ENCODE measurements at regions not wholly inside any gene's neighbourhood (a gene's known extent, or its start where the extent isn't known, plus 50 kb on each side); places are given as distances from the start of the nearest gene placed in this dataset.

DNA sequence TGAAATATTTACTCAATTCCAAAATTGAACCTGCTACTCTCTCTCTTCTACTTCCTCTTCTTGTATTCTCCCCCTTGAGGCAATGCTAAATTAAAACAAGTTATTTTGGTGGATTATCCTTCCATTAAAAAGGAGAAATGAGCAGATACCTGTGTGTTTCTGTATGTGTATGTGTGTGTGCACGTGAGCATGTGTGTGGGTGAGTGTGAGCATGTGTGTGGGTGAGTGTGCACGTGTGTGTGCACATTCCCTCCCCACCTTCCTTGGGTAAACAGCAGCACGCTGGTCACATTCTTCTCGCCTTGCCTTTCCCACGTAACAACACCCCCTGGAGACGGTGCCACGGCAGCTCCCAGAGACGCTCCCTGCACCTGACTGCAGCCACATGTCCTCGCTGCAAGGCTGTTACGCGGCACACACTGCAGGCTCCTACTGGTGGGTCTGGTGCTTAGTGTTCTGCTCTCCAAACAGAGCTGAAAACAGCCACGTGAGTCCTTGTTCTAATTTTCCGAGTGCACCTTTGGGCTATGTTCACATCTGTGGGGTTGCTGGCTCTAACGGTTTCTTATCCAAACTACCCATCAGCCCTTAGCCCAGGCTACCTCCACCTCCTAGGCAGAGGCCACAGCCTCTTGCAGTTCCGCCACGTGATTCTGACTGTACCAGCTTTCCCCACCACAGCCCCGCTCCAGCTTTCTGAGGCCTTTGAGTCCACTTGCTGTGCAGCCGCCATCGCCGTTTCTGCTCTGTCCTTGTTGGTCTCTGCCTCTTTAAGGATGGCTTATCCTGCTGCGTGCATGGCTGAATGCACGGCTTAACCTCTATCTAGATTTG lies 123.4 kb downstream of the CTTN start:
- no peak for DNase-seq (ENCODE audit: low spot score)

DNA sequence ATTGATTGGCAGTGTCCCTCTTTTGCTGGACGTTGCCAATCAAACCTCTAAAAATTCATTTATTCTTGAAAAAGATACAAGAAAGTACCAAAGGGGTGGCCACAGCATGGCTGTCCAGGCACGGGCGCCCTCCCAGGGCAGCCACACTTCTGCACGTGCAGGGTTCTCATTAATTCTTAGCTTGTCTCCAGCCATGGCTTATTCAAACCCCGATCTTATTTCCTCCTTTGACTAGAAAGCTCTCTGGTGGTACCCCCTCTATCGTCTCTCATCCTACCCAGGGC lies 123.9 kb downstream of the CTTN start:
- DNase-seq (ENCODE audit: low spot score) = no peak

DNA sequence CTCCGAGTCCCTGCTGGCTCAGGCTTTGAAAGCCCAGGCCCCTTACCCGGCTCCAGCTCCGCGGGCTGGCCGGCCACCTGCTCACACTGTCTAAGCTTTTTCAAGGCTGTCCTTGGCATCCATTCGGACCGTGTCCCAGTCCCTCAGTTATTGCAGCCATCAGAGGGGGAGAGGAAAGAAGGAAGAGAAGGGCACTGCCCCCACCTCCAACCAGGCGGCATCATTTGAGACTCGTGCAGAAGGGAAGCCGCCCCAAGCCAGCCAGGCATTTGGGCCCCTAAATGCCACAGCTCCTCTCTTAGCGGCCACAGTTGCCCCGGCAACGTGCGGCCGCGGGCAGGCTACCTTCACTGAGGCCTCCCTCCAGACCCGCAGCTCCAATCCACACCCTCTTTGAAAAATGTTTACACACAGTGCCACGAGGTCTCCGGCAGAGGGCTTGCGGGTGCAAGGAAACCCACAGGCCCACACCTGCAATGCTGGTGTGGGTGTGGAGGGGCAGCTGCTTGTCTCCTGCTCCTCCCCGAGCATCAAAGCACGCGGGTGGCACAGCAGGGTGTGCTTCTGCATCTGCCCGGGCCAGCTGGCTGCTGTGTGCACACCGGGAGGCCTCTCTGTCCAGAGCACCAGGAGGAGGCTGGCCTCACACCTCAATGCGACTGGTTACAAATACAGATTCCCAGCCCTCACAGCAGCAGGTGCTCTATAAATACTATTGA lies 124.4 kb downstream of the CTTN start:
- DNase-seq (ENCODE audit: low spot score) = no peak

DNA sequence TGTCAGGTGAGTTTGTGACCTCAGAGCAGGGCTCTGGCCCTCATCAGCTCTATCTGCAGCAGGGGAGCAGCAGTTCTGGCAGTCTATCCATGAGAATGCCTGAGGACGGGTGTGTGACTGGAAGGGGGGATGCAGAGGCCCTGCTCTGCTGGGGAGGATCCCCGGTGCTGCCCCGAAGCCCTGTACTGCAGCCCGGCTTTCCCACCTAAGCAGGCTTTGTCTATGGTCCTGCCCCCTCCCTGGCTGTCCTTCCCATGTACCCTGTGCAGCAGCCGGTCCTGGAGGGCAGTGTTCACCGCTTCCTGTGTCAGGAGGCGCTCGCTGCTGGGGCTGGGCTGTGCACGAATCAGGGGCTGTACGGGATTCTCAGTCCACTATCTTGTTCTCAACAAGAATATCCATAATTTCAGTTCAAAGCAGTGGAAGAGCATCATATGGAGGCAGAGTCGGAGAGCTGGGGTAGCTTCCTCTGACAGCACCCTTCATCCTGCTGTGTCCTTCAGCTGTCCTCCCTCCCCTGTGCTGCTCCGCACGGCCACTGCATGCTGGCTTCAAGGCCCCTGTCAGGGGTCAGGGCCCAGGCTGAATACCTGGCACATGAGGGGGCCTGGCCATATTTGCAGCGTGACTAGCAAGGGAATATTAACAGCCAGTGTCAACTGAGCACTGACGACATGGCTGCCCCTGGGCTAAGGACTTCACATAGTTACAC lies 125.2 kb downstream of the CTTN start:
- no peak for DNase-seq (ENCODE audit: low spot score)

DNA sequence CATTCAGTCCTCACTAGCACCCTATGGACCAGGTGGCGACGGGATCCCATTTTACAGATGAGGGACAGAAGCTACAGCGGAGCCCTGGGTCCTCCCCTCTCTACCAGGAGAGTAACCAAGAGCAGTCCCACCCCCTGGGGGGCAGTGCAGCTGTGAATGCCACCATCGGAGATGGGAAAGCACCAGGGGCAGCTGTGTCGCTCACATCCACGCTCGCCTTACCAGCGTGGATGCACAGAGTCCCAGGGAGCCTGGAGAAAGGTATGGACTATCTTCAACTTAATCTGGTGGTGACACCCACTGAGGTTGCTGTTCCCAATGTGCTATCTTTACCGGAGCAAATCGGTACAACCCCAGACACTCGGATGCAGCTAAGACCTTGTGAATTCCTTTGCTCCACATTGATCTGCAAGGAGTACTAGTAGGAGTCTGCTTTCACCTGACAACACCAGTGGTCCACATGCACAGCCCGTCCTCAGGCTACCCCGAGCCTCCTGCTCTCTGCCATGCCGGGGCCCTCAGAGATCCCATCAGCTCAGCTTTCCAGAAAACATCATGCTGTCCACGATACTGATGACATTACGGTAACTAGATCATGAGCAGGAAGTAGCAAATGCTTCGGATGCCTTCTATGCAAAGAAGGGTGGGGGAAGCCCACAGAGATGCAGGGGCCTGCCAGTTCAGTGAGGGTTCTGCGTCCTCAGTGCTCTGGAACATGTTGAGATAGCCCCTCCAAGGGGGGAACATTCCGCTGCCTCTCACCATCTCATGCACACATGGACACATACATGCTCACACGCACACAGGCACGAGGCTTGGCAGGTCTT lies 126.0 kb downstream of the CTTN start:
- no peak for DNase-seq (ENCODE audit: low spot score)

DNA sequence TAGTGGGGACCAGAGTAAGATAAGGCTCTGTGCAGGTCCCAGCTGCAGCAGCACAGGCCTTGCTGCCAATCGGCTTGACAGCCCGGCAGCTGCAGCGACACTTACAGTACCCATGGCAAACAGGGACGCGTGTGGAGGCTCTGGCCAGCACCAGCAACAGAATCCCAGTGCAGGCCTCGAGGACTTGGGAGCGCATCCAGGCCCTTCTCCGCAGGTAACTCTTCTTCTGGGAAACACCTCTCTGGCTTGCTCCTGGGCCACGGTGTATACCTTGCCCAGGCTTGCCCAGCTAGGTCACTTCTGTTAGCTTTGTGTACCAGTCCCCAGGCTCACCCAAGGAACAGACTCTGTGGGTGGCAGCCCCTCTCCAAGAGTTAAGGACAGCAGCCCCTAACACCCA lies 126.7 kb downstream of the CTTN start:
- no peak for DNase-seq (ENCODE audit: low spot score)

DNA sequence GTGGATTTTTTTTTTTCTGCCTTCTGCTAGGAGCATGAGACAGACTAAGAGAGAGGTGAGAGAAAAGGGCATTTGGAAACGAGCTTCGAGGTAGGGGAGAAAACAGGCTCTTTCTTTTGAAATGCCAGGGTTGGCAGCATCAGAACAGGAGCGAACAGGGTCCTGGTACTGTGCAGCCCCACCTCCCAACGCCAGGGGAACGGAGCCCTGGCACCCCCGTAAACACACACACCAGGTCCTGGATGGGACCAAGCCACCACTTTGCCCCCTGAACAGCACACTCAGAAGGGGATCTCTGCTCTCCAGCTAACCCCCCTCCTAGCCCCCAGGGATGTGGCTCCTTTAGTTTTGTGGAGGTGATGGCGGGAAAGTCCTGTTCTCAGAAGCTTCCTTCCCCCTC lies 127.1 kb downstream of the CTTN start:
- DNase-seq (ENCODE audit: low spot score) = no peak

DNA sequence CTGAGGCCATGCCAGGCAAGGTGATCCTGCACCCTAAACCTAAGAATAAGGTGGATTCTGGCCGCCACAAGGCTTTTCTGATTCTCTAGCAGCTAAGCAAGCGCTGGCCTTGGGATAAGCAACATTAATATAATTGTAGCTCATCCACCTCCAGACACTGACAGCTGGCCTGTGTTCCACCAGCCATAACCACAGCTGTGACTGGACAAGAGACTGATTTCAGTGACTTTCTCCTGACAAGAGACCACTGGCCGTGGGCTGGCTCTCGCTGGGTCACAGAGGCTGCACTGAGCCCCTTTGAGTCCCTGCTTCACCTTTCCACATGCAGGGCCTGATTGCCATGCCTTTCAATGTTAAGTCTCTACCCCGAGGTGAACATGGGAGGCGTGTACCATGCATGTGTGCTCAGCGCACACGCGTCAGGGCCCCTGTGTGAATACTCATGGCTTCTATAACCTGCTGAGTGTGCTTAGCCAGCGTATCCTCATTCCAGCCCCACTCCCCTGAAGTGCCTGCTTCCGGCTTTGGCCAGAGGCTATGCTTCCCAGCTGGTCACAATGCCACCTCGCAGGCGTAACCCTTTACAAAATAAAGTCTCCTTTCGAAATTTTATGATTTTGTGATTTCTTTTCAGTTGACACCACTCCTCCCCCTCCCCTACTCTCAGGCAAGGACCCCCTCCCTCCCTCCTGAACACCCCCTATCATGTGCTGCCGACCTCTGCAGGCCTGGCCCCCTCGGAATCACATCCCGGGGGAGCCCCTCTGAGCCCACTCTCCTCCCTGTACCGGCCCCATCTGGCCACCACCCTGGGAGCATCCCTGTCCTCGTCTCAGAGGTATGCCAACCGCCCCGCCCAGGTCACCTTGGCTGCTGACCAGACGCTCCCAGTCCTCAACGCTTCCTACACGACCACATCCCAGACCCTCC lies 128.1 kb downstream of the CTTN start:
- DNase-seq (ENCODE audit: low spot score) = no peak

DNA sequence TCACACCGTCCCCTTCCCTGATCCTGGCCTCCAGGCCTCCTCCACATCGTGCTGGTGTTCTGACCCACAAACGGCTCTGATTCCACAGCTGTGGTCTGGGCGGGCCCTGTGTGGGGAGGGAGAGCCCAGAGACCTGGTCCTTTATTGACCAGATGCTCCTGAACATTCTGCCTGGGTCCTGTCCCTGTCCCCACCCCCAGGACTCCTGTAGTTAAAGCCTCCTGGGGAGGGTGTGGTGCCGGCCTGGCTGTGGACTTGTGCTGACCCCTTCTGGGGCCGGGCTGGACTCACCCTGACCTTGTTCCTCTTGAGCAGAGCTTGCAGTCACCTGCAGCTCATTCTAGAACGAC lies 128.7 kb downstream of the CTTN start:
- no peak for DNase-seq (ENCODE audit: low spot score)

DNA sequence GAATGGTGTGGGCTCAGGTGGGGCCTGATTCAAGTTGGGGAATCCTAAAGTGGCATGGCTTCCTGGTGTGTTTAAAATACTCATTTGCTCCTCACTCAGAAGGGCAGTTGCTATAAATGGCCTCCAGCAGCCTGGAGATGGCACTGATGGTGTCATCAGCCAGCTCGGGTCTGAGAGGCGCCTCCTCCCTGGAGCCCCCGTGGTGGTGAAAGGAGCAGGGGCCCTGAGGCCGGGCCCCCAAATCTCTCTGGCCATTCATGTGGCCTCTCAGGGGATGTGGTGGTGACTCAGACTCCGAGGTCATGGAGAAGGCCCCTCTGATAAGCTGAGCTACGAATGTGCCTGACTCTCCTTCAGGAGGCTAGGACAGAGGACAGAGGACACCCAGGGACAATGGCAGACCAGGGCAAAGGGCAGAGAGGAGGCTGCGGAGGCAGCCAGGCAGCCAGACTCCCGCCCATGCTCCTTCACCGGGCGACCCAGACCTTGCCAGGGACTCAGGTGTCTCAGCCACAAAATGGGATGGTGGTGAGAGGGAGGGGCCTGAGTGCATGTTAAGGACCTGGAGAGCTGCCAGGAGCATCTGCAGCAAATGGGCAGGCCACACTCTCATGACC lies 129.2 kb downstream of the CTTN start:
- no peak for DNase-seq (ENCODE audit: low spot score)

DNA sequence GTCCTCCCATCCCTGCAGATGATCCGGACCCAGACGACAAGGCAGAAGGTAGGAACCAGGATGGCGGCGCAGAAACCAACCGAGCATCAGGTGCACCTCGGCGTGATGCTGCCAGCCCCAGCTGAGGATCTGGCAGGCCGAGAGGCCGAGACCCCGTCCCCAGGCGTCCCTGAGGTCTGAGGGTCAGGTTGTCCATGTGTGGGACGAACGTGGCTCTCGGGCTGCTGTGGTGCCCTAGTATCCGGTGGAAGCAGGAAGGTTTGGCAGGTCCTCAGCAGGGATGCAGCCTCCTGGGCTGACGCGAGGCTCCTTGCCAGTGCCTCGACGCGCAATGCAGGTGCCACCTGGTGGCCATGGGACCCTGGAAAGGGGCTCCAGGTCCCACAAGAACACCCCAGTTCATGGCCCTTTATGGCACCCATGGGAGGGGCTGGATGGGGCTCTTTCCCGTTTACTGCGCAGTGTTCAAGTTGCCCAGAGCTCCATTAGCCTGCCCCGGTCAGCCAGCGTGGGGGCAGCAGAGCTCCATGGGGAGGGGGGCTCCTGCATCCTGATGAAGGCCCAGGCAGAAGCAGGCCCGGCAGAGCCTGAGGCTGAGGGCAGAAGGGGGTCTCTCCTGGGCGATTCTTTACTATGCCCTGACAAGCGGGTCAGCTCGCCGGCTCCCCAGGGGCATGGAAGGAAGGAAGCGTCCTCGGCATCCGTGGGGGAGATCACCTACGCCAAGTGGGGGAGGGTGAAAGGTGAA lies 129.9 kb downstream of the CTTN start:
- DNase-seq (ENCODE audit: low spot score) = no peak

DNA sequence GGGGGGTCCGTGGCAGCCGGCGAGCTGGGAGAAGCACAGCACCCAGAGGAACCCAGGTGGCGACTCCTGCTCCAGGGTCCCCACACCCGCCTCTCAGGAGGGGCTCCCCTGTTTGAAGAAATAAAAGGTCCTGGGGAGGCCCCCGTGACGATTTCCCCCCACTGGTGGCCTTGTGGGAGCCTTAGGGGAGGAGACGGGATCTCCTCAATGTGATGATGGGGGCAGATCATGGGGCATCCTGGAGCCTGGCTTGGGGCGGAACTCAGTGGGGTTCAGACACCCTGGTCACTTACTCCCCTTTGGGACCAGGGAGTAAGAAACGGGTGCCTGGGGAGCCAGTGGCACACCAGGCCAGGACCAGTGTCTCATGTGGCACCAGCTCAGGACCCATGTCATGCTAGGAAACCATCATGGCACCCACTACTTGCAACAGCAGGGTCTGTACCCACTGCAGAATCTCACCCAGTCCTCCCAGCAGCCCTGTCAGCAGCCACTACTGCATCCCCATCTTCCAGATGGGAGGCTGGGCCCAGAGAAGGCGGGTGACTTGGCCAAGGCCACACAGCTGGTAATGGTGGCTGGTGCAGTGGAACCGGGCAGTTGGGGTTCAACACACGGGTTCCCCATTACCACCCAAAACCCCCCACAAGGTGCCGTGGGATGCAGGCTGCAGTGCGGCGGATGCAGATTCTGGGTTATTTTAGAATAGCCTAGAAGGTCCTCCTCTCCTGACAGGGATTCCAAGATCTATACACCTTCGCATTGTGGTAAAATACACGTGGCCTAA lies 130.7 kb downstream of the CTTN start:
- no peak for DNase-seq (ENCODE audit: low spot score)

DNA sequence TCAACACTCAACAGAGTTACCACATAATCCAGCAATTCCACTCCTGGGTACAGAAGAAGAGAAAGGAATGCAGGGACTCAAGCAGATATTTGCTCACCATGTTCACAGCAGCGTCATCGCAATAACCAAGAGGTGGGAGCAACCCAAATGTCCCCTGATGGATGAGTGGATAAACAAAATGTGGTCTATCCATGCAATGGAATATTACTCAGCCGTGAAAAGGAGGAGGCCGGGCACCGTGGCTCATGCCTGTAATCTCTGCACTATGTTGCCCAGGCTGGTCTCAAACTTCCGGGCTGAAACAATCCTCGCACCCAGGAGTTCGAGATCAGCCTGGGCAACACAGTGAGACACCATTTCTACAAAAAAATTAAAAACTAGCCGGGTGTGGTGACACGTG lies 131.7 kb downstream of the CTTN start:
- DNase-seq (ENCODE audit: low spot score) = no peak

DNA sequence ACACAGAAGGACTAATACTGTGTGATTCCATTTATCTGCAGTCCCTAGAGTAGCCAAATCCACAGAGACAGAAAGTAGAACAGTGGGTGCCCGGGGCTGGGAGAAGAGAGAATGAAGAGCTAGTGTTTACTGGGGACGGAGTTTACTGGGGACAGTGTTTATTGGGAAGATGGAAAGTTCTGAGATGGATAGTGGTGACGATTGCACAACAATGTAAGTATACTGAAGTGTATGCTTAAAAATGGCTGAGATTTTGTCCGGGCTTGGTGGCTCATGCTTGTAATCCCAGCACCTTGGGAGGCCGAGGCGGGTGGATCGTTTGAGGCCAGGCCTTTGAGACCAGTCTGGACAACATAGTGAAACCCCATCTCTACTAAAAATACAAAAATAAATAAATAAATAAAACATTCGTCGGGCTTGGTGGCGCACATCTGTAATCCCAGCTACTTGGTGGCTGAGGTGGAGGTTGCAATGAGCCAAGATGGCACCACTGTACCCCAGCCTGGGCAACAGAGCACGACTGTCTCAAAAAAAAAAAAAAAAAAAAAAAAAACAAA lies 132.4 kb downstream of the CTTN start:
- no peak for DNase-seq (ENCODE audit: low spot score)

DNA sequence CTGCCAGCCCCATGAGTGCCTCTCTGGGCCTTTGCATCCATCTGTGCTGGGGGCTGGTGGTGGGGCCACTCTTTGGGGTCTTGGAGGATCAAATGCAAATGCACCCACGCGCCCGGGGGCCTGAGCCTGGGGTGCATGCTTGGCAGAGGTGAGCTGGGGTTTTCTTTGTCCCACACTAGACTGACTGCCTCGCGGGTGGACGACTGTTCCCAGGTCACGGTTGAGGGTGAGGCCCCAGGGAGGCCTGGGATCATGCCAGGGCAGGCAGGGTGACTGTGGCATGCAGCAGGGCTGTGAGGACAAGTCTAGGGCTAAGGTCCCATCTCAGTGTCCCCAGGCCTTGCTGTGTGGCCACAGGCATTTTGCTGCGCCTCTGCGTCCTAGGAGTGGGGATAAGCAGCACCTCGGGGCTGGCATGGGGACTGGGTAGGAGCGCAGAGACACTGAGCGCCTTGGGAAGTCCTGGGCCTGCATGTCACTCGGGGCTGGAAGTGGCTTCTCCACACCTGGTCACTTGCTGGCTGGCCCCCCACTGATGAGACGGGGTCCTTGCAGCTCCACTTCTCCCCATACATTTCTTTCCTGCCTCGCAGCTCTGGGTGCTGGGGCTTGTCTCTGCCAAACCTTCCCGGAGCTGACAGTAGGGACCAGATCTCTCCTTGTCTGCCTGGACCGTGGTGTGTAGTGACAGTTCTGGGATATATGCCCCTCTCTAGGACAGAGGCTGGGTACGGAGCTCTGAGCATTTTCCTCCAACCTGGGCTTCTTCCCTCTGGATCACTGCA lies 133.1 kb downstream of the CTTN start:
- no peak for DNase-seq (ENCODE audit: low spot score)

DNA sequence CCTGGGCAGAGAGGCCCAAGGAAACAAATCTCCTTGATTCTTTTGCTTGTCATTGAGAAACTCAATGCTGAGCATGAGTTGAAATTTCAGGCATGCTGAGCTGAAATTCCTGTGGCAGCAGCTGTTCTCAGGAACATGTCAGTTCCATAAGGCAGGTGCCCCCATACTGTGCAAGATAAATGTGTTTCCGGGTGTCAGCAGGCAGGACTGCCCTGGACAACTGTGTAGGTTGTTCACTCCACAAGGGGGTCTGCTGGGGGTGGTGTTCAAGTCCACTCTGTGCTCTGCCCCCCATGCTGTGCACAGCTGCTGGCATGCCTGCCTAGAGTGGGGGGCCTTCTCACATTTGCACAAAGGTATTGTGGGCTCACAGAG lies 133.7 kb downstream of the CTTN start:
- no peak for DNase-seq (ENCODE audit: low spot score)

DNA sequence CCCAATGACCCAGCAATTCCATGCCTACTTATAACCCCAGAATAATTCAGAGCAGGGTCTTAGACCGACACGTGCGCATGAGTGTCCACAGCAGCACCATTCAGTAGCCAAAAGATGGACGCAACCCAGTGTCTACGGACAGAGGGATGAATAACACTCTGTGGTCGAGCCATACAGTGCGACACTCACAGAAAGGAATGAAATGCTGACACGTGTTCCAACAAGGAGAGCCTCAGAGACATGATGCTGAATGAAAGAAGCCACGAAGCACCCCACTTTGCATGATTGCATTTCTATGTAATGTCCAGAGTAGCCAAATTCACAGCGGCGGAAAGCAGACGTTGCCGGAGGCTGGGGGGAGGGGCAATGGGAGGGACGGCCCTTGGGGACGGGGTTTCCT lies 134.4 kb downstream of the CTTN start:
- no peak for DNase-seq (ENCODE audit: low spot score)

All from CD4-positive, alpha-beta T cell treated with Interleukin-6 at 100 ng/mL for 8 hours (primary cell).